ENCODE measurements at regions not wholly inside any gene's neighbourhood (a gene's known extent, or its start where the extent isn't known, plus 50 kb on each side); places are given as distances from the start of the nearest gene placed in this dataset.
A peak's percentile ranks its signal among the peaks of the same experiment; 100 is the strongest.
"Not testable (repeated sequence)": the region's sequence is repeated elsewhere in the genome, so short reads cannot be mapped to it uniquely, and the experiment has no call there.

DNA sequence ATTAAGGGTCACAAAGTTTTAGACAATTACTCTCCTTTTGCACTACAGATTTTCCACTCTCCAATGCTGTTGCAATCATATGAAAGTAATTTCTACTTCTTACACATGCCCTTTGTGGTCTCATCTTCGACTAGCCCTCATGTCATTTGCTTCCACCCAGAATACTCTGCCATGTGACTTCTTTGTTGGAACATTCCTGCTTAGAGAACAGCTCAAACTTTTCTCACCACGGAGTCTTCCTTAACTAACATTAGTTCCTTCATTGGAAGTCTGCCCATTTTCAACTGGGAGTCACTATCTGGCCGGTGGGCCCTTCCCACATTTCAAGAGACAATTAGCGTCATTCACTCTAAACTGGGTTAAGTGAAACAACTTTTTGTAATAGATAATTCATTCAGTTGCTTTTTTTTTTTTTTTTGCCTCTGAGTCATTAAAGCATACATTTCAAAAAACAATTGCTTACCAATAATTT lies 142.6 kb upstream of the PALMD start:
- TF ChIP-seq POLR2AphosphoS5 (IDR thresholded peaks at IDR 0.05): no peak
- TF ChIP-seq, protein P1, sequence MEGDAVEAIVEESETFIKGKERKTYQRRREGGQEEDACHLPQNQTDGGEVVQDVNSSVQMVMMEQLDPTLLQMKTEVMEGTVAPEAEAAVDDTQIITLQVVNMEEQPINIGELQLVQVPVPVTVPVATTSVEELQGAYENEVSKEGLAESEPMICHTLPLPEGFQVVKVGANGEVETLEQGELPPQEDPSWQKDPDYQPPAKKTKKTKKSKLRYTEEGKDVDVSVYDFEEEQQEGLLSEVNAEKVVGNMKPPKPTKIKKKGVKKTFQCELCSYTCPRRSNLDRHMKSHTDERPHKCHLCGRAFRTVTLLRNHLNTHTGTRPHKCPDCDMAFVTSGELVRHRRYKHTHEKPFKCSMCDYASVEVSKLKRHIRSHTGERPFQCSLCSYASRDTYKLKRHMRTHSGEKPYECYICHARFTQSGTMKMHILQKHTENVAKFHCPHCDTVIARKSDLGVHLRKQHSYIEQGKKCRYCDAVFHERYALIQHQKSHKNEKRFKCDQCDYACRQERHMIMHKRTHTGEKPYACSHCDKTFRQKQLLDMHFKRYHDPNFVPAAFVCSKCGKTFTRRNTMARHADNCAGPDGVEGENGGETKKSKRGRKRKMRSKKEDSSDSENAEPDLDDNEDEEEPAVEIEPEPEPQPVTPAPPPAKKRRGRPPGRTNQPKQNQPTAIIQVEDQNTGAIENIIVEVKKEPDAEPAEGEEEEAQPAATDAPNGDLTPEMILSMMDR (IDR thresholded peaks at IDR 0.05): no peak
- no peak for TF ChIP-seq POLR2A (IDR thresholded peaks at IDR 0.05)
- Histone ChIP-seq H3K4me1 (no peaks in the 10 kb centered on the region), H3K36me3 (no peaks in the 10 kb centered on the region), H3K4me3 (no peak overlapping the region), H3K27ac (no peak overlapping the region), H3K27me3 (no peaks in the 10 kb centered on the region), H3K9me3 (no peaks in the 10 kb centered on the region)
- ATAC-seq (ENCODE audit: low FRiP score in 2 of 2) (peak in 1 of 2 donors; percentile 79), DNase-seq (no peak)
- 57 to 70% methylated on average over 4 of the region's 4 CpGs for WGBS, 2 donors

DNA sequence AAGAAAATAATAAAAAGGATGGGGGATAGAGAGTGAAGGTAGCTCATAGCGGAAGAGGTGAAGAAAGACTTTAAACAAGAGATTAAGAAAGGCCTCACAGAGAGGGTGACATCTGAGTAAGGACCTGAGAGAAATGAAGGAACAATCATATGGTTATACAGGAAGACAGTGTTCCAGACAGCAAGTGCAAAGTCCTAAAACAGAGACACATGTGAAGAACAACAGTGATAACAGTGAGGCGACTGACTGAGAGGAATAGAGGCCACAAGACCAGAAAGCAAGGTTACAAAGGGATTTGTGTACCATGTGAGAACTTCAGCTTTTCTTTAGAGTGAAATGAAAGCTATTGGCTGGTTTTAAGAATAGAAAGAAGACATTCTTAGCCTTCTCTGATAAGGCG lies 141.6 kb upstream of the PALMD start:
- H3K4me1 ChIP-seq: no peaks in the 10 kb centered on the region

DNA sequence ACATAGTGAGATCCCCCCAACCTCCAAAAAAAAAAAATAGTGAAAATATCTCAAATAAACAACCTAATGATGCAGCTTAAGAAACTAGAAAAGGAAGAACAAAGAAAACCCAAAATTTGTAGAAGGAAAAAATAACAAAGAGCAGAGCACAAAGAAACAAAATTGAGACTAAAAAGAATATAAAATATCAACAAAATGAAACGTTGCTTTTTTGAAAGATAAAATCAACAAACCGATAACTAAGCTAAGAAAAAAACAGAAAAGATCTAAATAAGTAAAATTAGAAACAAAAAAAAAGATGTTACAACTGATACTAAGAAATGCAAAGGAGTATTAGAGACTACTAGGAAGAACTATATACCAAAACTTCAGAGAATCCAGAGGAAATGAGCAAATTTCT lies 139.3 kb upstream of the PALMD start:
- Histone ChIP-seq H3K4me1 (no peaks in the 10 kb centered on the region), H3K4me3 (no peak overlapping the region), H3K36me3 (no peaks in the 10 kb centered on the region), H3K27me3 (no peaks in the 10 kb centered on the region), H3K27ac (no peak overlapping the region), H3K9me3 (no peaks in the 10 kb centered on the region)
- DNase-seq (no peak), ATAC-seq (ENCODE audit: low FRiP score in 2 of 2) (no peak)
- TF ChIP-seq POLR2AphosphoS5 (IDR thresholded peaks at IDR 0.05): no peak
- no peak for TF ChIP-seq EP300 (IDR thresholded peaks at IDR 0.05)
- TF ChIP-seq, protein P1 (IDR thresholded peaks at IDR 0.05): no peak
- TF ChIP-seq POLR2A (IDR thresholded peaks at IDR 0.05): no peak
- WGBS, 2 donors: 77 to 86% methylated on average over 2 of the region's 2 CpGs

More for the DNA sequence above, 141.6 kb upstream of the PALMD start:
- Histone ChIP-seq H3K9me3 (no peaks in the 10 kb centered on the region), H3K4me3 (no peak overlapping the region), H3K27me3 (no peaks in the 10 kb centered on the region), H3K36me3 (no peaks in the 10 kb centered on the region), H3K27ac (no peak overlapping the region)
- no peak for ATAC-seq (ENCODE audit: low FRiP score in 2 of 2)
- TF ChIP-seq EP300 (IDR thresholded peaks at IDR 0.05) (no peak), POLR2AphosphoS5 (IDR thresholded peaks at IDR 0.05) (no peak), POLR2A (IDR thresholded peaks at IDR 0.05) (no peak)
- TF ChIP-seq, protein P1 (IDR thresholded peaks at IDR 0.05): no peak
- WGBS, 2 donors: 91 to 92% methylated on average over 3 of the region's 3 CpGs
- no peak for DNase-seq

DNA sequence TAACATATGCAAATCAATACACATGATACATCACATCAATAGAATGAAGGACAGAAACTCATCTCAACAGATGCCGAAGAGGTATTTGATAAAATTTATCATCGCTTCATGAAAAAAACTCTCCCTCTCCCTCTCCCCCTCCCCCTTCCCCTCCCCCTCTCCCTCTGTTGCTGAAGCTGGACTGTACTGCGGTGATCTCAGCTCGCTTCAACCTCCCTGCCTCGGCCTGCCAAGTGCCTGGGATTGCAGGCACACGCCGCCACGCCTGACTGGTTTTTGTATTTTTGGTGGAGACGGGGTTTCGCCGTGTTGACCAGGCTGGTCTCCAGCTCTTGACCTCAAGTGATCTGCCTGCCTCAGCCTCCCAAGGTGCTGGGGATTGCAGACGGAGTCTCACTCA lies 138.5 kb upstream of the PALMD start:
- not testable (repeated sequence) for H3K27me3 ChIP-seq; H3K9me3 ChIP-seq; DNase-seq; H3K4me1 ChIP-seq; H3K4me3 ChIP-seq; ATAC-seq (ENCODE audit: low FRiP score in 2 of 2); H3K27ac ChIP-seq; H3K36me3 ChIP-seq
- 86 to 97% methylated on average over 11 to 12 of the region's 12 CpGs for WGBS, 2 donors

DNA sequence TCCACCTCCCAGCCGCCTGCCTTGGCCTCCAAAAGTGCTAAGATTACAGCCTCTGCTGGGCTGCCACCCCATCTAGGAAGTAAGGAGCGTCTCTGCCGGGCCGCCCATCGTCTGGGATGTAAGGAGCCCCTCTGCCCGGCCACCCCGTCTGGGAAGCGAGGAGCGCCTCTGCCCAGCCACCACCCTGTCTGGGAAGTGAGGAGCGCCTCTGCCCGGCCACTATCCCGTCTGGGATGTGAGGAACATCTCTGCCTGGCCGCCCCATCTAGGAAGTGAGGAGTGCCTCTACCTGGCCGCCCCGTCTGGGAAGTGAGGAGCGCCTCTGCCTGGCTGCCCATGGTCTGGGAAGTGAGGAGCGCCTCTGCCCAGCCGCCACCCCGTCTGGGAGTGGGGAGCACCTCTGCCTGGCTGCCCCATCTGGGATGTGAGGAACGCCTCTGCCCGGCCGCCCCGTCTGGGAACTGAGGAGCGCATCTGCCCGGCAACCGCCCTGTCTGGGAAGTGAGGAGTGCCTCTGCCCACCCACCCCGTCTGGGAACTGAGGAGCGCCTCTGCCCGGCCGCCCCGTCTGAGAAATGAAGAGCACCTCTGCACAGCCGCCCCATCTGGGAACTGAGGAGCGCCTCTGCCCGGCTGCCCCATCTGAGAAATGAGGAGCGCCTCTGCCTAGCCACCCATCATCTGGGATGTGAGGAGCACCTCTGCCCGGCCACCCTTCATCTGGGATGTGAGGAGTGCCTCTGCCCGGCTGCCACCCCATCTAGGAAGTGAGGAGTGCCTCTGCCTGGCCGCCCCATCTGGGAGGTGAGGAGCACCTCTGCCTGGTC lies 137.8 kb upstream of the PALMD start:
- H3K27ac ChIP-seq: no peak overlapping the region
- peak in 1 of 2 donors; percentile 60 for DNase-seq

DNA sequence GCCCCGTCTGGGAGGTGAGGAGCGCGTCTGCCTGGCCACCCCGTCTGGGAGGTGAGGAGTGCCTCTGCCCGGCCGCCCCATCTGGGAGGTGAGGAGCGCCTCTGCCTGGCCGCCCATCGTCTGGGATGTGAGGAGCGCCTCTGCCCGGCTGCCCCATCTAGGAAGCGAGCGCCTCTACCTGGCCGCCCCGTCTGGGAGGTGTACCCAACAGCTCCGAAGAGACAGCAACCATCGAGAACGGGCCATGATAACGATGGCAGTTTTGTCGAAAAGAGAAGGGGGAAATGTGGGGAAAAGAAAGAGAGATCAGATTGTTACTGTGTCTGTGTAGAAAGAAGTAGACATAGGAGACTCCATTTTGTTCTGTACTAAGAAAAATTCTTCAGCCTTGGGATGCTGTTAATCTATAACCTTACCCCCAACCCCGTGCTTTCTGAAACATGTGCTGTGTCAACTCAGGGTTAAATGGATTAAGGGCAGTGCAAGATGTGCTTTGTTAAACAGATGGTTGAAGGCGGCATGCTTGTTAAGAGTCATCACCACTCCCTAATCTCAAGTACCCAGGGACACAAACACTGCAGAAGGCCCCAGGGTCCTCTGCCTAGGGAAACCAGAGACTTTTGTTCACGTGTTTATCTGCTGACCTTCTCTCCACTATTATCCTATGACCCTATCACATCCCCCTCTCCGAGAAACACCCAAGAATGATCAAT lies 137.0 kb upstream of the PALMD start:
- not testable (repeated sequence) for ATAC-seq (ENCODE audit: low FRiP score in 2 of 2); H3K4me1 ChIP-seq; H3K9me3 ChIP-seq; H3K27me3 ChIP-seq; H3K27ac ChIP-seq; H3K4me3 ChIP-seq; H3K36me3 ChIP-seq
- peak in 1 of 2 donors; percentile 59 for DNase-seq
- 88 to 92% methylated on average over 19 to 23 of the region's 24 CpGs for WGBS, 2 donors

More for the DNA sequence above, 137.8 kb upstream of the PALMD start:
- ATAC-seq (ENCODE audit: low FRiP score in 2 of 2): no peak
- Histone ChIP-seq H3K4me1 (no peaks in the 10 kb centered on the region), H3K9me3 (no peaks in the 10 kb centered on the region), H3K27me3 (no peaks in the 10 kb centered on the region), H3K4me3 (no peak overlapping the region), H3K36me3 (no peaks in the 10 kb centered on the region)
- WGBS, 2 donors: 91 to 94% methylated on average over 7 to 25 of the region's 38 CpGs
- TF ChIP-seq POLR2AphosphoS5 (IDR thresholded peaks at IDR 0.05): no peak
- TF ChIP-seq, protein P1 (IDR thresholded peaks at IDR 0.05): no peak
- no peak for TF ChIP-seq EP300 (IDR thresholded peaks at IDR 0.05)
- TF ChIP-seq POLR2A (IDR thresholded peaks at IDR 0.05): no peak

DNA sequence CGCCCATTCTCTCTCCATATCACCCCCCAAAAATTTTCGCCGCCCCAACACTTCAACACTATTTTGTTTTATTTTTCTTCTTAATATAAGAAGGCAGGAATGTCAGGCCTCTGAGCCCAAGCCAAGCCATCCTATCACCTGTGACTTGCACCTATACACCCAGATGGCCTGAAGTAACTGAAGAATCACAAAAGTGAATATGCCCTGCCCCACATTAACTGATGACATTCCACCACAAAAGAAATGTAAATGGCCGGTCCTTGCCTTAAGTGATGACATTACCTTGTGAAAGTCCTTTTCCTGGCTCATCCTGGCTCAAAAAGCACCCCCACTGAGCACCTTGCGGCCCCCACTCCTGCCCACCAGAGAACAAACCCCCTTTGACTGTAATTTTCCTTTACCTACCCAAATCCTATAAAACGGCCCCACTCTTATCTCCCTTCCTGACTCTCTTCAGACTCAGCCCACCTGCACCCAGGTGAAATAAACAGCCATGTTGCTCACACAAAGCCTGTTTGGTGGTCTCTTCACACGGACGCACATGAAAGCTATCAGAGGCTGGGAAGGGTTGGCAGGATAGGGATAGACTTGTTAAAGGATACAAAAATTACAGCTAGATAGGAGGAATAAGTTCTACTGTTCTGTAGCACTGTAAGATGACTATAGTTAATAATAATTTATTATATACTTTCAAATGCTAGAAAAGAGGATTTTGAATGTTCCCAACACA lies 130.9 kb upstream of the PALMD start:
- H3K4me3 ChIP-seq; H3K4me1 ChIP-seq; H3K27me3 ChIP-seq; H3K27ac ChIP-seq; DNase-seq; ATAC-seq (ENCODE audit: low FRiP score in 2 of 2); H3K36me3 ChIP-seq; H3K9me3 ChIP-seq: not testable (repeated sequence)
- WGBS, 2 donors: 89 to 93% methylated on average over 7 to 8 of the region's 8 CpGs
